ENCODE measurements at regions not wholly inside any gene's neighbourhood (a gene's known extent, or its start where the extent isn't known, plus 50 kb on each side); places are given as distances from the start of the nearest gene placed in this dataset.

- TF ChIP-seq ZNF274 (IDR thresholded peaks at IDR 0.05; ENCODE audit: low read depth, low read length) (no peak), YY1 (IDR thresholded peaks at IDR 0.05; ENCODE audit: insufficient read depth, insufficient read length) (no peak)
Measured at GRCh38 chr20:48153103-48153502, 367.8 kb upstream of the SULF2 start.
